ENCODE measurements at regions not wholly inside any gene's neighbourhood (a gene's known extent, or its start where the extent isn't known, plus 50 kb on each side); places are given as distances from the start of the nearest gene placed in this dataset.

GRCh38 chr11:26777372-26777808, 55.5 kb upstream of the SLC5A12 start:
- H3K4me3 Mint-ChIP-seq (ENCODE audit: unreplicated experiment): no peak overlapping the region
- H3K4me1 Mint-ChIP-seq (ENCODE audit: low read depth, unreplicated experiment): no peaks in the 10 kb centered on the region
- H3K9me3 Mint-ChIP-seq (ENCODE audit: unreplicated experiment): peaks cover 2% of the 10 kb centered on the region
- no peak for DNase-seq
- H3K27me3 Mint-ChIP-seq (ENCODE audit: unreplicated experiment): no peaks in the 10 kb centered on the region
- no peaks in the 10 kb centered on the region for H3K36me3 Mint-ChIP-seq (ENCODE audit: unreplicated experiment)
- no peak for TF ChIP-seq CTCF (IDR thresholded peaks at IDR 0.05; ENCODE audit: partially characterized antibody, unreplicated experiment)
- H3K27ac Mint-ChIP-seq (ENCODE audit: unreplicated experiment): no peak overlapping the region

- peaks cover 2% of the 10 kb centered on the region for H3K9me3 Mint-ChIP-seq (ENCODE audit: unreplicated experiment)
- H3K27me3 Mint-ChIP-seq (ENCODE audit: unreplicated experiment): no peaks in the 10 kb centered on the region
- H3K36me3 Mint-ChIP-seq (ENCODE audit: unreplicated experiment): peaks cover 3% of the 10 kb centered on the region
- TF ChIP-seq CTCF (IDR thresholded peaks at IDR 0.05; ENCODE audit: partially characterized antibody, unreplicated experiment): no peak
- no peak overlapping the region for H3K4me3 Mint-ChIP-seq (ENCODE audit: unreplicated experiment)
- no peak overlapping the region for H3K27ac Mint-ChIP-seq (ENCODE audit: unreplicated experiment)
- H3K4me1 Mint-ChIP-seq (ENCODE audit: low read depth, unreplicated experiment): no peaks in the 10 kb centered on the region
- DNase-seq: no peak
These were observed 56.3 kb upstream of the SLC5A12 start for GRCh38 chr11:26778000-26778757.

- Mint-ChIP-seq H3K4me3 (ENCODE audit: unreplicated experiment) (no peak overlapping the region), H3K27me3 (ENCODE audit: unreplicated experiment) (no peaks in the 10 kb centered on the region), H3K4me1 (ENCODE audit: low read depth, unreplicated experiment) (no peaks in the 10 kb centered on the region), H3K27ac (ENCODE audit: unreplicated experiment) (no peak overlapping the region), H3K36me3 (ENCODE audit: unreplicated experiment) (peaks cover 14% of the 10 kb centered on the region), H3K9me3 (ENCODE audit: unreplicated experiment) (peaks cover 4% of the 10 kb centered on the region)
- no peak for DNase-seq
- no peak for TF ChIP-seq CTCF (IDR thresholded peaks at IDR 0.05; ENCODE audit: partially characterized antibody, unreplicated experiment)
These were observed 57.4 kb upstream of the SLC5A12 start for GRCh38 chr11:26779074-26779865.

GRCh38 chr11:26780376-26781085, 58.7 kb upstream of the SLC5A12 start:
- Mint-ChIP-seq H3K36me3 (ENCODE audit: unreplicated experiment) (peaks cover 23% of the 10 kb centered on the region), H3K4me1 (ENCODE audit: low read depth, unreplicated experiment) (no peaks in the 10 kb centered on the region), H3K4me3 (ENCODE audit: unreplicated experiment) (no peak overlapping the region), H3K27me3 (ENCODE audit: unreplicated experiment) (no peaks in the 10 kb centered on the region), H3K9me3 (ENCODE audit: unreplicated experiment) (peaks cover 3% of the 10 kb centered on the region), H3K27ac (ENCODE audit: unreplicated experiment) (no peak overlapping the region)
- no peak for TF ChIP-seq CTCF (IDR thresholded peaks at IDR 0.05; ENCODE audit: partially characterized antibody, unreplicated experiment)
- no peak for DNase-seq

All from glutamatergic neuron (in vitro differentiated cells).